ENCODE measurements at regions not wholly inside any gene's neighbourhood (a gene's known extent, or its start where the extent isn't known, plus 50 kb on each side); places are given as distances from the start of the nearest gene placed in this dataset.

DNA sequence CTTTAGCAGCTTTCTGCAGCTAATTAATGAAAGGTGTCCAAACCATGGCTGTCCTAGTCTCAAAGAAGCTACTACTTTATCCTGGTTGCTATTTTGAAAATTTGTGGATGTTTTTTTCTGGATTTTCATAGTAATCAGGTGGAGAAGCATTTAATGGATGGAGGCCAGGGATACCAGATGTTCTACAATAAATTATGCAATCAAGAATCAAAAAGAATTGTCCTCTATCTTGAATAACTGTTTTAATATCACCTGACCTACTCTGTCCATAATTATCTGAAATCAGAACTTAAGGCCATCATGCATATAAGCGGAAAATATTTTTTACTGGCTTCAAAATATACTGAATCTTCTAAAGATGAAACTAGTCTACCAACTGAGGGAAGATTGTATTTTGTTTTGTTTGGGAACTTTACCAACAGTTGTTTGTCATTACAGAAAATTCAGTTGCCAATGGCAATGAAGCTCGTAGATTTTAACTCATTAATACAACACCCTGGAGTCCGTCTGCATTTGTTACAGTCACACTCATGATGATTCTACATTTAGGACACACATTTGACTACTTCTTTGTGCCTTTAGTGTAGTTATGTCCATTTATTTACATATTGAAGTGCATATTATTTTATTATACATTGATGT, 762.3 kb upstream of the GRM7 start:
- DNase-seq: no peak

DNA sequence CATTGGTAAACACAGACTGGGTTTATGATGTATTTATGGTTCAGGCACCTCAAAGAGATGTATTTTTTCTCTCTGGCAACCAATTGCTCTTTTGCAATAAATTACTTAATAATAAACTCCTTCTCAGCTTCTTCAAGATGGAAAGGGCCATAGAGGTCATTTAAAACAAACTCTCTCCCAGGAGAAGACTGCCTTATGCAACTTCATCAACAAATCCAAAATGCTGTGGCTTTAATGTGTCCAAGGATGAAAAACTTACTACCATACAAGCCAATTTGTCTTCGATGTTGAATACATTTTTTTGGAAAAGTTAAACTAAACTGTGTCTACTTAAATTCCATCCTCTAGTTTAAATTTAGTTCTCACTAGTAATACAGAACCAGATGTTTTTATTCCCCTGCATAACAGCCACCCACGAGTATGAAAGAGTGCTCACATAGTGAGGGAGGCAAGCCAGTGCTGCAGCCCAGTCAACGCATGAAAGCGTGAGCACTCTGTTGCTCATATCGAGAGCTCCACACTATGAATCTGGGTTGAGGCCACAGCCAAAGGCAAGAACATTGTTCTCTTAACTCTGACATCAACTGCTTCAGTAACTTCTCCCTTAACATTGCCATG, 761.3 kb upstream of the GRM7 start:
- DNase-seq: no peak

DNA sequence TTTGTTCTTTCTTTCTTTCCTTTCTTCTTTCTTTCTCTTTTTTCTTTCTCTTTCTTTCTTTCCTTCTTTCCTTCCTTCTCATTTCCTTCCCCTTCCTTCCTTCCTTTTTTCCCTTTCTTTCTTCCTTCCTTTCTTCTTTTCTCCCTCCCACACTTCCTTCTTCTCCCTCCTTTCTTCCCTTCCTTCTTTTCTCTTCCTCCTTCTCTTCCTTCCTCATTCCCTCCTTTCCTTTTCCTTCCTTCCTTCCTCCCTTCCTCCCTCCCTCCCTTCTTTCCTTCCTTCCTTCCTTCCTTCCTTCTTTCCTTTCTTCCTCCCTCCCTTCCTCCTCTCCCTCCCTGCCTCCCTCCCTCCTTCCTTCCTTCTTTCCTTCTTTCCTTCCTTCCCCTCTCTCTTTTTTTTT, 755.7 kb upstream of the GRM7 start:
- DNase-seq: no peak

DNA sequence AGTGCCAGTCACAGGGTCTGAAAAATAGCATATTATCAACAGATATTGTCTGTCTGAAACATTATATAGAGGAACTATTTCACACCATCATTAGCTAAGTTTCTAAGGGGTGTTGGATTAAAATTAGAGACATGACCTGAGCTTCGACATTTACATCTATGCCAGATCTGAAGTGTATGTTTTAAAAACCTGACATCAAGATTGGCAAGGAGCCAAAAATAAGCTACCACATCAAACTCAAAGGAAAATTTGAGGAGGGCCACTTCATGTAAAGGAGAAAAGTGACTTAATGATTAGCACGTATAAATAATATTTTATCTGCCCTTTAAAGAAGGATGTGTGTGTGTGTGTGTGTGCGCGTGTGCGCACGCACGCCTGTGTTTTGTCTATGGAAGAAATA, 752.0 kb upstream of the GRM7 start:
- DNase-seq: no peak

DNA sequence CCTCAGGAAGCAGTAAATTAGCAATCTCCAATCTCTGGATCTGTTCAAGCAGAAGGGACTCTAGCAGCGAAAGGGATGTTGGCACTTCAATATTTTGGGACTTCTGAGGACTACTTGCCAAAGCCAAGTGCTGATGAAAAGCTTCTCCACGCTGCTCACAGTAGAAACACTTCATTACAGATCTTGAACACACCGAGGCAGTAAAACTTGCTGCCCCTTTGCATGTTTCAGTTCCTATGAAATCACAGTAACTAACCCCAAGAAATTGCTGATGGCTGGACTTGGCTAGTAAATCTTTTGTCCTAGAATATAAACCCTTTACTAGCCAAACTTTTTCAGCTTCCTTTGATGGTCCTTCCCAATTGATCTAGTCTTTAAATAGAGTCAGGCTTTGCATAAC, 750.5 kb upstream of the GRM7 start:
- no peak for DNase-seq

DNA sequence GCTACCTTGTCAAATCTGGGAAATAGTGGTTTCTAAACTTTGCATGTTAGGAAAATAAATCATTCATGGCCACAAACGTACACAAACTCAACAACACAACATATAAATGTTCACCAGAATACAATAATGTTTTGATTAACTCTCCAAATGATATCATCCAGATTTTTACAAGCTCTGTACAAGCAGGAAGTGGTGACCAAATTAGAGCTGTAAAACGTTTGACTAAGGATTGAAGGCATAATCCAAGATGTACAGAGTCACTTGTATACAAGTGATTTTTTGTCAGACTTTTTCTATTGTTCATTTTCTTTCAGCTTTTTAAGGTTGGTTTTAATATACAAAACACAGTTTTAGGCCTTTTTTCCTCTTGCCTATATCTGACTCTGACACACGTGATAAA, 748.4 kb upstream of the GRM7 start:
- no peak for DNase-seq

DNA sequence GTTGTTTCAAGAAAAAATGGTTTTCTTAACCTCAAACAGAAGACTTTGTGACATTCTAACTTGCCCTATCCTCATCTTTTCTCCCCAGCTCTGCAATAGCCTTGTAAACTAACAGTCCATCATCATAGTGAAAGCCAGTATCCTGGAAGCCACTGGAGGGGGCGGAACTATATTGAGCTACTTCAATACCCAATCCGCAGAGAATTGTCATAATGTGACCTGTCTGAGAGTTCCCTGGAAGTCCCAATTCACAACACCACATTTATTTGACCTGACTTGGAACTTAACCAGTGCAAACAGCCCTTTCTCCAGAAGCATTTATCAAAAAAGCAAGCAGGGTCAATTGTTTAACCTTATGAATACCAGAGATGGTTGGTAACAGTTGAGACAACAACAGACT, 747.6 kb upstream of the GRM7 start:
- DNase-seq: no peak

DNA sequence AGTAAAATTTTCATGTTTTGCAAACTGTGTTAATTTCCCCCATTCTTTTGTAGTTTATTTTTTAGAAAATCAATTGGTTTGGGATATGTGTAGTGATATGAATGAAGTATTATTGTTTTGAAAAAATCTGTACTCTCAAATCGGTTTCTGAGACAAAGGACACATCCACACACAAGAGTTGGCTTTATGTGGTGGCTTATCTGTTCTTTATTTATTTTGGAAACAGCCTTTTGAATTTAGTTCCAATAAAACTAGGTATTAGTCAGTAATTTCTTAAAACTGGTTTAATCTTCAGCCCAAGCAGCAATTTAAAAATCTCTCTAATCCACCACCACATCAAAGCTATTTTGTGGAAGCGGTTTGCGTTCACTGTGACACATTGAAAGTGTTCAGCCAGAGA, 741.5 kb upstream of the GRM7 start:
- no peak for DNase-seq

DNA sequence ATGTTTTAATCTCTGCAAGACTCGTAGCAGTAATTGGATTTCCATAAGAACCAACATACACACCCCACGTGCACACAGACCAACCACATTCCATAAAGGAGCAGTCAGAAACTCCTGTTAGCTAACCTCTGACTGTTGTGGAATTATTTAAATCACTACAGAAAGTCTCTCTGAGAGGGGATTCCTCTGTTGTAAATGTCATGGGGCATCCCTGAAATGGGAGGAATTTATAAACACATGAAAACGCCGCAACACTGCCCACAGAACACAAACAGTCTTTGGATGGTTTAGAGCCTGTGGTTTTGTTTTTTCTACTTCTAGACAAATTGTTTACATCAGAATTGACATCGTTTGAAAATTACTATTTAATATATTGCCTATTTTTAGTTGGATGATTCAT, 740.1 kb upstream of the GRM7 start:
- no peak for DNase-seq

DNA sequence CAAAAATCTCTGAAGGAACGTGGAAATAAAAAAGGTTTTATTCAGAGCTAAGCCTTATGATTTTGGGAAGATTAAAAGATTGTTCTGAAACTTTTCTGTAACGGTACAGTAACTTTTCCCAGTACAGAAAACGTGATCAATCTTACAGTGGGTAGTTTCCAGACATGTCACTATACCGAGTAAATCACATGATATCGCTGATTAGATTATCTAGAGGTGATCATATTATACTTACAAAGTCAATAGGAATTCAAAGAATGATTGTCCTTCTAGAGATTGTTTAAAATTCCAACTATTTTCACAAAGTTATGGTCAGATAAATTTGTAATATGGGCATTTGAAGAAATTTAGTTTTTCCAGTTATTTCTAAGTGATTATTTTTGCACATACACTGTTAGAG, 736.0 kb upstream of the GRM7 start:
- DNase-seq: no peak

DNA sequence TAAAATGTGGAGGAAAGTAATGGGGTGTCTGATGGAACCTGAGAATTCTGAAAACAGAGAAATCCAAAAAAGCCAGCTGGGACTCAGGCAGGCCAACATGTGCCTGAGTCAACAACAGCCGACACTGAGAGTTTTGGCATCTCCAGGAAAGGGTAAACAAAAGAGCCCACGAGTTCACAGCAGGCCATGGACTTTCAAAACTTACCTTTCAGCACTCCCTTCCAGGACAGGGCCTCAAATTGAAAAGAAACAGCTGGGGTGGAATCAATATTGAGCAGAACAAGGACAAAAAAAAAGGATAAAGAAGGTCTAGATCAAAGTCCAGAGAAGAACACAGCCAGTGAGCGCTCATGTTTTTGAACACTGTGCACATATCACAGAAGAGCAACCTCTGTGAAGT, 735.4 kb upstream of the GRM7 start:
- DNase-seq: no peak

DNA sequence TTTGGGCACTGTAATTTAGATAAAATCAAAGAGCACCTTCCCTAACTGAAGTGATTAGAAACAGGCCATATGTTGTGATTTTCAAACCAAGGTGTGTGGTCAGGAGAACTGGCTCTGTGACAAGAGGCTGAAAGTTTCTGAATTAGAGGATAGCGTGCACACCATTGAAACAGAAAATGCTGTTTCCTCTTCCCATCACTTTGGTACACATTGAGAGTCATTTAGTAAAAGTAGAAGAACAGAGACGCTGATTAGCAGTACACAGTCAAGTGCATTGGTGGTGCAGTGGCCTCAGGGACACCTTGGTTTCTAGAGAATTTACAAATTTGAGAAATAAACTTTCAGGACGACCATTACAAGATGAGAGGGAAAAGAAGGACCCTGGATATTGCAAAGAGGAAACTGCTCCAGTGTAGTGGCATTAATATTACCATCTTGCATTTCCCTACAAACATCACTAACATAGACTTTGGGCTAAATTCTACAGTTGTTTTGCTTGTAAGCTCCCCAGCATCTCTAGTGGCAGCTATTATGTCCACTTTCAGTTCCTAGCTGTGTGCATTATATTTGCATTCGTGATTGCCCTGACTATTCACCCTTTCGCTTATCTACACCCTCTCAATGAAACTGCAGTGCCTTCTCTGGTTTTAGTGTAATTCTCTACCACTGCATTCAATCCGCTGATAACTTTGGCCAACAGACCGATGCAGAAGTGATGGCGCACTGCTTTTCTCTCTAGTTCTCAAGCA, 728.1 kb upstream of the GRM7 start:
- no peak for DNase-seq

DNA sequence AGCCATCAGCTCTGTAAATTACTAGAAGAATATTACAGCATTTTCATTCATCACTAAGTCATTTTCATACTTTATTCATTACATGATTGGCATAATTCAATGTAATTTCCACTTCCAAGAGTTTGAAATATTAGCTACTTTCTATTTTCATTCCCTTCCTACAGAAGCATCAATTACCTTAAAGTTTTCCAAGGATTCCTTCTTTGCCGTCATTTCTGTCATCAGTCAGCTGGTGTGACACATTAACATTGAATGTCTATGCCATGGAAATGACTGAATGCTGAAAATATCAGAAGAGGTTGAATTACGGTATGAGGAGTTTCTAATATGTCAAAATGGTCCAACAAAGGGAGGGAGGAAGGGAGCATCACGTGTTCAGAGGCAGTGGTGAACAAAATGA, 718.2 kb upstream of the GRM7 start:
- DNase-seq: no peak

DNA sequence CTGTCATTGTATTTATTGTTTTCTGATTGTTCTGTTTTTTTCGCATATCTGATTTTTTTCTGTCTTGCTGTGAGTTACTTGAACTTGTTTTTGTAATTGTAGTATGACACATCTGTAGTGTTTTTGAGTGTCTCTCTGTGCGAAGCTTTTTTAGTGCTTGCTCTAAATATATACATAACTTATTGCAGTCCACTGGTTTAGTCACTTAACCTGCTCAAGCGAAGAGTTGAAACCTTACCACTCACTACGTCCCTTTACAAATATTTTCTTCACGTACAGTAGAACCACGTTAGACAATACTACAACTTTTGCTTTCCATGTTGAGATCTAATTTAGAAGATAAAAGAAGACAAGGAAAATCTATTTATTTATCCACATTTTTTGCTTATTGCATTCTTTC, 713.0 kb upstream of the GRM7 start:
- no peak for DNase-seq

DNA sequence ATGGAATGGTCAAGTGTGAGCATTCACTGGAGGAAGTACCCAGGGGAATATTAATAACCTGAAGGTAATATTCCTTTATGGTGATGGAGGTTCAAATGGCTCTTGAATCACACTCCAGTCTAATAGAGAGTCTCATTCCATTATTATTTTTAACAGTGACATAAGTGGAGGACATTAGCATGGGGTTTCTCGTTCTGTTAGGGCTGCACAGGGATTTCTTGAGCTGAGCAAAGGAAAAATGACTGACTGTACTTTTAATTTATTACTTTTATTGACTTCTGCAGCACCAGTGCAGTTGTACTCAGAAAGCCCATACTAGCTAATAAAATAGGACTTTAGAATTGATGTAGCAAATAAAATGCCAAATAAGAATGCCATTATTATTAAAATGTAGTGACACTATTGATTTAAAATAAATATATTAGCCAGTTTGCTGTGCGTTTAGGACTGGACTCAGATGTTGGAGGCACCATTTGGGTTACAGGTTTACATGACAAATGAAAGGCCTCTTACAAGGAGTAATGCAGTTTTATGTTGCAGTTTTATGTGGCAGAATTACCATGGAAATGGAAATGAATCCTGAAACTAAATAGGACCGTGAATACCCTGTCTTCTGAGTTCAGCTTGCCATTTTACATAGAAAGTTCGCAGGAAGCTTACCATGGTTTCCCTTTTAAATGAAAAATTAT, 705.1 kb upstream of the GRM7 start:
- peak; percentile 5 for DNase-seq

DNA sequence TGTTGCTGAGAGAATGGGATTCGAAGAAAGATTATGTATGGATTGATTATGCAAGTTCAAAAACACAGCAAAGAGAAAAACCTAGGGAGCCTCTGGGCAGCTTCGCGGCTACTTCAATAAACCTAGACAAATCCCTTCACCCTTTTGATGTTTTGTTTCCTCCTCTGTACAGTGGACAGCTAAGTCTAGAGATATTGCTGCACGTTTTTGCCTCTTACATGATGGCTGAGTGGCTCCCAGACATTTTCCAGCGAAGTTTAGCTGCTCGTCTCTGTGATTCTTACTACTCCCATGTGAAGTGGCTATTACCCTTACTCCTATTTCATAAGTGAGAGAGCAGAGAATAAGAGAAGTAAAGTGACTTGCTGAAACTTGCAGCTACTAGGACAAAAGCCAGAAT, 695.0 kb upstream of the GRM7 start:
- DNase-seq: no peak

DNA sequence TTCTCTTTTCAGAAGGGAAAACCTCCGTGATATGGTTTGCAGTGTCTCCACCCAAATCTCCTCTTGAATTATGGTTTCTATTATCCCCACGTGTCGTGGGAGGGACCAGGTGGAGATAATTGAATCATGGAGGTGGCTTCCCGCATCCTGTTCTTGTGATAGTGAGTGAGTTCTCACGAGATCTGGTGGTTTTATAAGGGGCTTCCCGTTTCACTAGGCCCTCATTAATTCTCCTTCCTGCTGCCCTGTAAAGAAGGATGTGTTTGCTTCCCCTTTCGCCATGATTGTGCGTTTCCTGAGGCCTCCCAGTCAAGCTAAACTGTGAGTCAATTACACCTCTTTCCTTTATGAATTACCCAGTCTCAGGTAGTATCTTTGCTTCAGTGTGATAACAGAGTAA, 692.7 kb upstream of the GRM7 start:
- DNase-seq: no peak

DNA sequence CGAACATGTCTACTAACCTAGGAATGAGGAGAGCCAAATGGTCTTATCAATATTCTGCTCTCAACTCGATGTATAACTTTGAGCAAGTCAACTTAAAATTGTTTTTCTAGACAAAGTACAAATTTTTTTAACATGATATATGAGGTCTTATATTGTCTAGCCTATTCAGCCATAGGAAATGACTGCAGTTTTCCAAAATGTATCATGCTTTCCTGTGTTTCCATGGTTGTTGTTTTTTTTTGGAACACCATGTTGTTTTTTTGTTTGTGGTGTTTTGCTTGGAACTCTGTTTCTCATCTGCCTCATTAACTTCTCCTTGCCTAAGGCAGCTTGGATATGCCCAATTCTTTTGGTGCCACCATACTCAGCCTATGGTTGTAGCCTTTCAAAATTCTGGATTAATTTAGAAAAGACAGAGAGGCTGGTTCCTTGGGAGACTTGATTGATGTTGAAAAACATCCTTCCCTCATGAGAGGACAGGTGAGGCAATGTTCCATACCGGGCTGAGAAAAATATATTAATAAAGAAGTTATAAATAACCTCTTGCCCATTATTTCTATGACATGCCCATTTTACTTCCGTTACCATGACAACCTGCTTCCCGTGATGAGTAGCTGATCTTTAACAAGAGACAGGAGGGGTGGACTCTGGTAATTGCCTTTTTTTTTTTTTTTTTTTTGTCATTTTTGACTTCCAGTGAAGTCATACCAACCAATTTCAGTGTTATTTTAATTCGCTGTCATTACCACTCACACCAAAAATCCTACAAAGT, 687.9 kb upstream of the GRM7 start:
- no peak for DNase-seq

DNA sequence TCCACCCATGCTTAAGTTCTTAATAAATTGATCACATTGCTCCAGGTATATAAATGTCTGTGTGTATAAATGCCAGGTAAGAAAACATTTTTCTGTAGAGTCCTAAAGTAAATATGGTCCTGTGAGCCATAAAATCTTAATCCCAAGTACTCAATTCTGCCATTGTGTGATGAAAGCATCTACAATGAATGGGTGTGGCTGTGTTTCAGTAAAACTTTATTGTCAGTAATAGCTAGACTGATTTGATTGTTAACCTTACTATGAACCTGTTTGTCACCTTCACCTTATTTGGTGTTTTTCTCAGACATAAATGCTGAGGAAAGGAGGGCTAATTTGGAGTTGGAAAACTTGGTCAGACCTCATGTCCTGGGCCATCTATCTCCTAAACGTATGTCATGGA, 683.5 kb upstream of the GRM7 start:
- DNase-seq: no peak

DNA sequence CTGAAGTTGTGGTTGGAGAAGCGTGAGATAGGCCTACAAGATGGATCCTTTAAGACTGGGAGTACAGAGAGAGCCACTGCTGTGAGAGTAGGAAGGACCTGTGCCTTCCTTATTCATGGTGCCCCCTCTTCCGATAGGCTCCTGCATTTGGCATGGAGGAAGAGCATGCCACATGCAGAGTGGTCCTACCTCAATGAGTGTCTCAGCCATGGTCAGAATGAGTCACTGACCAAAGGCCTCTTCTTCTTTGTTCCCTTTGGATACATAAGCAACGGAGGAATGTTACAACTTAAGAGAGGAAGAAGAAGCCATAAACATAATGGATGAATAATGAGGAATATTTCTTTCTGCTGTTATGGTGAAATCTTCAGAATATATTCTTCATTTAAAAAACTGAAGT, 681.2 kb upstream of the GRM7 start:
- no peak for DNase-seq

DNA sequence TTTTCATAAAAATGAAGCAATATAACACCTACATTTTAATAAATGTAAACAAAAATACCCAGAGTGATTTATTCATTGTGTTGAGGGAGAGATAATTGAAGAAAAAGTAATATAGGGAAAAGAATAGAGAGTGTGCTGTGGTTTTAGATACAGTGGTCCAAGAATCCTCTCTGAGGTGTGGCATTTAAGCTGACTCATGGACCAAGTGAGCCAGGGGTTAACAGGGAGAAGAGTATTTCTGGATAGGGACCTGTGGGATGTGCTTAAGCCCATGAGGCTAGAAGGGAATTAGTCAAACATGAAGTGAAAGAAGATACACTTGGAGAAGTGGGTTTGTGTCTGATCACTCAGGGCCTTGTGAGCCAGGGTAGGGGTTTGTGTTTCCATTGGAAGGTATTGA, 680.7 kb upstream of the GRM7 start:
- DNase-seq: no peak

DNA sequence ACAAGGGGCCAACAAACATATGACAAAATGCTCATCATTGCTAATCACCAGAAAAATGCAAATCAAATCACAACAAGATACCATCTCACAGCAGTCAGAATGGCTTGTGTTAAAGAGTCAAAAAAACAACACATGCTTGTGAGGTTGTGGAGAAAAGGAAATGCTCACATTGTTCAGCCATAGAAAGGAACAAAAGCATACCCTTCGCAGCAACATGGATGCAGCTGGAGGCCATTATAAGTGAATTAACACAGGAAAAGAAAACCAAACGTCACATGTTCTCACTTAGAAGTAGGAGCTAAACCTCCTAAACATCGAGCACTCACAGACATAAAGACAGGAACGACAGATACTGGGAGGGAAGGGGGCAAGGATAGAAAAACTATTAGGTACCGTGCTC, 678.4 kb upstream of the GRM7 start:
- no peak for DNase-seq
